K562 (cell line): ENCODE measurements at regions not wholly inside any gene's neighbourhood (a gene's known extent, or its start where the extent isn't known, plus 50 kb on each side); places are given as distances from the start of the nearest gene placed in this dataset.

ENCODE experiments used
- CBFB ChIP-seq: sonication (generic); formaldehyde crosslinking; IDR thresholded peaks from 2 replicates; pipeline ENCODE4 v1.4.0; 2020; ENCODE audit warnings: mild to moderate bottlenecking, missing genetic modification reagents
- CTCF ChIP-seq, 3 experiments: IDR thresholded peaks in 2 of 3; conservative IDR thresholded peaks in 1 of 3; 2 replicates each; pipeline ENCODE4 v1.5.1; 2011 to 2012; ENCODE audit warnings: low read length in 3 of 3, mild to moderate bottlenecking in 3 of 3, control low read depth in 2 of 3, improper control_type of control experiment in 1 of 3, inconsistent platforms in 1 of 3, low read depth in 1 of 3, mixed read lengths in 1 of 3, moderate library complexity in 1 of 3; ENCODE audit not compliant: insufficient read depth in 2 of 3
- HIVEP1 ChIP-seq: fragments of 250-450 bp; sonication (Bioruptor Pico); IDR thresholded peaks from 2 replicates; pipeline ENCODE4 v1.4.0; 2020; ENCODE audit warnings: mild to moderate bottlenecking
- HSF4 ChIP-seq: fragments of 250-450 bp; sonication (Bioruptor Pico); IDR thresholded peaks from 2 replicates; pipeline ENCODE4 v2.1.2; 2022; ENCODE audit warnings: mild to moderate bottlenecking, moderate library complexity, borderline replicate concordance
- KLF6 ChIP-seq: fragments of 250-450 bp; sonication (Bioruptor Pico); IDR thresholded peaks from 2 replicates; pipeline ENCODE4 v1.4.0; 2020; ENCODE audit warnings: mild to moderate bottlenecking, moderate library complexity, borderline replicate concordance
- MEF2D ChIP-seq: conservative IDR thresholded peaks from 2 replicates; pipeline ENCODE4 v1.6.1; 2016; ENCODE audit warnings: low read depth, missing genetic modification characterization, missing compliant biosample characterization
- NFIC ChIP-seq: fragments of 450-650 bp; IDR thresholded peaks from 2 replicates; pipeline ENCODE4 v1.6.1; 2017; ENCODE audit warnings: mild to moderate bottlenecking, inconsistent platforms
- SPI1 ChIP-seq: IDR thresholded peaks from 2 replicates; pipeline ENCODE4 v1.6.1; 2011; ENCODE audit warnings: low read depth, low read length, control low read depth, borderline replicate concordance
- ZBTB7A ChIP-seq: IDR thresholded peaks from 2 replicates; pipeline ENCODE4 v1.6.1; 2011; ENCODE audit warnings: low read depth, mild to moderate bottlenecking, low read length, moderate library complexity, borderline replicate concordance; ENCODE audit not compliant: control insufficient read depth
- ZC3H4 ChIP-seq: sonication (generic); formaldehyde crosslinking; IDR thresholded peaks from 2 replicates; pipeline ENCODE4 v1.9.0; 2021; ENCODE audit warnings: missing genetic modification reagents, borderline replicate concordance
- TF ChIP-seq, protein P1 (sequence below): sonication (generic); formaldehyde crosslinking; IDR thresholded peaks from 2 replicates; pipeline ENCODE4 v1.8.0; 2022; ENCODE audit warnings: mild to moderate bottlenecking, missing genetic modification reagents
- TF ChIP-seq, protein P2 (sequence below): sonication (generic); formaldehyde crosslinking; IDR thresholded peaks from 2 replicates; pipeline ENCODE4 v1.8.1; 2023; ENCODE audit warnings: mild to moderate bottlenecking, missing genetic modification reagents
- TF ChIP-seq, protein P3 (sequence below): sonication (generic); formaldehyde crosslinking; IDR thresholded peaks from 2 replicates; pipeline ENCODE4 v1.8.0; 2023; ENCODE audit warnings: mild to moderate bottlenecking, missing genetic modification reagents

DNA sequence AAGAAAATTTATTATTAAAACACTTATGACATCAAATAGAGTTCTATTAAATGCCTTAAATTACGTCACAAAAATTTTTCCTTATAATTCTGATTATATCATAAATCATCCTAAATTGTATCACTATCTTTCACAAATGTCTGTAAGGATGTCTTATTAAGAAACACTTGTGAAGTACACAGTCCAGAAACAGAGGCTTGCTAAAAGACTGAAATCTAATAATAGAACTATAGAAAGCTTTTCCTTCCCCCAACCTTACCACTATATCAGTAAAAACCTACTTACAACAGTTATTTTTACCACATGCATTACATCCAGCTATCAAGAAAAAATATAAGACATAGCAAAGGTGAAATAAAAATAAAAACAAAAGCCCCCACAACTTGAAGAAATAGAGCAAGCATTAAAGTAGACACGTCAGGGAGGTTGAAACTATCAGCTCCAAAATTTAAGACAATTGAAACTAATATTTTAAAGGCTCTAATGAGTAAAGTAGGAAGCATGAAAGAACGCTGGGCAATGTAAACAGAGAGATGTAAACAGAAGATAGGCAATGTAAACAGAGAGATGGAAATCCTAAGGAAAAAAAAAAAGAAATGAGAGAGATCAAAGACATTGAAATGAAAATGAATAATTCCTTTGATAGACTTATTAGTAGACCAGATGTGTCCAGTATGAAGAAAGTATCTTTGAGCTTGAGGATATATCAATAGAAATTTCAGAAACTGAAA lies 94.9 kb upstream of the TECRL start:
- TF ChIP-seq ZC3H4 (CRISPR knock-in tag) = no peak
- TF ChIP-seq NFIC = no peak
- no peak for TF ChIP-seq SPI1
- TF ChIP-seq, protein P1, sequence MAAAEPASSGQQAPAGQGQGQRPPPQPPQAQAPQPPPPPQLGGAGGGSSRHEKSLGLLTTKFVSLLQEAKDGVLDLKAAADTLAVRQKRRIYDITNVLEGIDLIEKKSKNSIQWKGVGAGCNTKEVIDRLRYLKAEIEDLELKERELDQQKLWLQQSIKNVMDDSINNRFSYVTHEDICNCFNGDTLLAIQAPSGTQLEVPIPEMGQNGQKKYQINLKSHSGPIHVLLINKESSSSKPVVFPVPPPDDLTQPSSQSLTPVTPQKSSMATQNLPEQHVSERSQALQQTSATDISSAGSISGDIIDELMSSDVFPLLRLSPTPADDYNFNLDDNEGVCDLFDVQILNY (CRISPR knock-in tag) = no peak
- no peak for TF ChIP-seq HIVEP1 (CRISPR knock-in tag)
- TF ChIP-seq CTCF (IDR thresholded peaks at IDR 0.05 in 2 of 3, conservative IDR thresholded peaks at IDR 0.05 in 1 of 3; ENCODE audit: insufficient read depth in 2 of 3, low read depth in 1 of 3, low read length in 3 of 3) = no peak
- no peak for TF ChIP-seq ZBTB7A
- TF ChIP-seq KLF6 (CRISPR knock-in tag) = no peak
- no peak for TF ChIP-seq HSF4 (CRISPR knock-in tag)
- TF ChIP-seq, protein P2, sequence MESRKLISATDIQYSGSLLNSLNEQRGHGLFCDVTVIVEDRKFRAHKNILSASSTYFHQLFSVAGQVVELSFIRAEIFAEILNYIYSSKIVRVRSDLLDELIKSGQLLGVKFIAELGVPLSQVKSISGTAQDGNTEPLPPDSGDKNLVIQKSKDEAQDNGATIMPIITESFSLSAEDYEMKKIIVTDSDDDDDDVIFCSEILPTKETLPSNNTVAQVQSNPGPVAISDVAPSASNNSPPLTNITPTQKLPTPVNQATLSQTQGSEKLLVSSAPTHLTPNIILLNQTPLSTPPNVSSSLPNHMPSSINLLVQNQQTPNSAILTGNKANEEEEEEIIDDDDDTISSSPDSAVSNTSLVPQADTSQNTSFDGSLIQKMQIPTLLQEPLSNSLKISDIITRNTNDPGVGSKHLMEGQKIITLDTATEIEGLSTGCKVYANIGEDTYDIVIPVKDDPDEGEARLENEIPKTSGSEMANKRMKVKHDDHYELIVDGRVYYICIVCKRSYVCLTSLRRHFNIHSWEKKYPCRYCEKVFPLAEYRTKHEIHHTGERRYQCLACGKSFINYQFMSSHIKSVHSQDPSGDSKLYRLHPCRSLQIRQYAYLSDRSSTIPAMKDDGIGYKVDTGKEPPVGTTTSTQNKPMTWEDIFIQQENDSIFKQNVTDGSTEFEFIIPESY (CRISPR knock-in tag) = no peak
- no peak for TF ChIP-seq MEF2D
- TF ChIP-seq, protein P3, sequence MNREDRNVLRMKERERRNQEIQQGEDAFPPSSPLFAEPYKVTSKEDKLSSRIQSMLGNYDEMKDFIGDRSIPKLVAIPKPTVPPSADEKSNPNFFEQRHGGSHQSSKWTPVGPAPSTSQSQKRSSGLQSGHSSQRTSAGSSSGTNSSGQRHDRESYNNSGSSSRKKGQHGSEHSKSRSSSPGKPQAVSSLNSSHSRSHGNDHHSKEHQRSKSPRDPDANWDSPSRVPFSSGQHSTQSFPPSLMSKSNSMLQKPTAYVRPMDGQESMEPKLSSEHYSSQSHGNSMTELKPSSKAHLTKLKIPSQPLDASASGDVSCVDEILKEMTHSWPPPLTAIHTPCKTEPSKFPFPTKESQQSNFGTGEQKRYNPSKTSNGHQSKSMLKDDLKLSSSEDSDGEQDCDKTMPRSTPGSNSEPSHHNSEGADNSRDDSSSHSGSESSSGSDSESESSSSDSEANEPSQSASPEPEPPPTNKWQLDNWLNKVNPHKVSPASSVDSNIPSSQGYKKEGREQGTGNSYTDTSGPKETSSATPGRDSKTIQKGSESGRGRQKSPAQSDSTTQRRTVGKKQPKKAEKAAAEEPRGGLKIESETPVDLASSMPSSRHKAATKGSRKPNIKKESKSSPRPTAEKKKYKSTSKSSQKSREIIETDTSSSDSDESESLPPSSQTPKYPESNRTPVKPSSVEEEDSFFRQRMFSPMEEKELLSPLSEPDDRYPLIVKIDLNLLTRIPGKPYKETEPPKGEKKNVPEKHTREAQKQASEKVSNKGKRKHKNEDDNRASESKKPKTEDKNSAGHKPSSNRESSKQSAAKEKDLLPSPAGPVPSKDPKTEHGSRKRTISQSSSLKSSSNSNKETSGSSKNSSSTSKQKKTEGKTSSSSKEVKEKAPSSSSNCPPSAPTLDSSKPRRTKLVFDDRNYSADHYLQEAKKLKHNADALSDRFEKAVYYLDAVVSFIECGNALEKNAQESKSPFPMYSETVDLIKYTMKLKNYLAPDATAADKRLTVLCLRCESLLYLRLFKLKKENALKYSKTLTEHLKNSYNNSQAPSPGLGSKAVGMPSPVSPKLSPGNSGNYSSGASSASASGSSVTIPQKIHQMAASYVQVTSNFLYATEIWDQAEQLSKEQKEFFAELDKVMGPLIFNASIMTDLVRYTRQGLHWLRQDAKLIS (CRISPR knock-in tag) = no peak
- TF ChIP-seq CBFB (CRISPR knock-in tag) = no peak
